Fibroblast of lung (primary cell): ENCODE measurements at regions not wholly inside any gene's neighbourhood (a gene's known extent, or its start where the extent isn't known, plus 50 kb on each side); places are given as distances from the start of the nearest gene placed in this dataset.

Source experiments
- DNase-seq, 2 donors: peaks; one replicate each; pipeline versions ENCODE4 v3.0.0 to v3.0.0-alpha.2; 2010; ENCODE audit warnings: low read depth in 2 of 2
- H2AFZ ChIP-seq: 2 replicates; pipeline ENCODE4 v1.5.1; 2012; ENCODE audit warnings: low read length, control low read depth, inconsistent platforms
- H3K27ac ChIP-seq: 2 replicates; pipeline ENCODE4 v1.5.1; 2011; ENCODE audit warnings: low read length, control low read depth; ENCODE audit not compliant: insufficient read depth
- H3K27me3 ChIP-seq: 2 replicates; pipeline ENCODE4 v1.5.1; 2011; ENCODE audit warnings: mild to moderate bottlenecking, low read length; ENCODE audit not compliant: control insufficient read depth, insufficient read depth
- H3K36me3 ChIP-seq: 2 replicates; pipeline ENCODE4 v1.5.1; 2011; ENCODE audit warnings: low read length; ENCODE audit not compliant: control insufficient read depth, insufficient read depth
- H3K4me1 ChIP-seq: 2 replicates; pipeline ENCODE4 v1.5.1; 2011; ENCODE audit warnings: low read length; ENCODE audit not compliant: control insufficient read depth, insufficient read depth; ENCODE audit errors: extremely low read depth
- H3K4me2 ChIP-seq: 2 replicates; pipeline ENCODE4 v1.5.1; 2011; ENCODE audit warnings: low read length, control low read depth; ENCODE audit not compliant: insufficient read depth; ENCODE audit errors: extremely low read depth
- H3K4me3 ChIP-seq, 4 experiments: fragments of 200-600 bp in 1 of 4; sonication (generic) in 1 of 4; replicated peaks in 1 of 4; 2 replicates each; pipeline ENCODE4 v1.5.1; 2011 to 2016; ENCODE audit warnings: low read length in 4 of 4, low read depth in 3 of 4, mild to moderate bottlenecking in 3 of 4, control low read depth in 2 of 4, inconsistent platforms in 1 of 4, mixed read lengths in 1 of 4; ENCODE audit not compliant: insufficient read depth in 1 of 4; ENCODE audit errors: control extremely low read depth in 1 of 4
- H3K79me2 ChIP-seq: 2 replicates; pipeline ENCODE4 v1.5.1; 2012; ENCODE audit warnings: mild to moderate bottlenecking, low read length, inconsistent platforms; ENCODE audit not compliant: control insufficient read depth, insufficient read depth
- H3K9ac ChIP-seq: 2 replicates; pipeline ENCODE4 v1.5.1; 2011; ENCODE audit warnings: mild to moderate bottlenecking, low read length, control low read depth; ENCODE audit not compliant: insufficient read depth
- H3K9me3 ChIP-seq: 2 replicates; pipeline ENCODE4 v1.5.1; 2012; ENCODE audit warnings: low read depth, low read length; ENCODE audit not compliant: control insufficient read depth, insufficient read depth
- H4K20me1 ChIP-seq: 2 replicates; pipeline ENCODE4 v1.5.1; 2011; ENCODE audit warnings: low read length; ENCODE audit not compliant: control insufficient read depth, insufficient read depth; ENCODE audit errors: extremely low read depth
- EZH2 ChIP-seq: IDR thresholded peaks from 2 replicates; pipeline ENCODE4 v1.5.1; 2012; ENCODE audit warnings: low read length, control low read depth, mild to moderate bottlenecking; ENCODE audit errors: missing control alignments
- TF ChIP-seq, protein P1 (sequence below), 2 donors: IDR thresholded peaks in 1 of 2; conservative IDR thresholded peaks in 1 of 2; 1 replicate in 1 of 2; 2 replicates in 1 of 2; pipeline ENCODE4 v1.5.1; 2011 to 2012; ENCODE audit warnings: low read length in 2 of 2, control low read depth in 1 of 2, inconsistent platforms in 1 of 2, low read depth in 1 of 2, mild to moderate bottlenecking in 1 of 2

DNA sequence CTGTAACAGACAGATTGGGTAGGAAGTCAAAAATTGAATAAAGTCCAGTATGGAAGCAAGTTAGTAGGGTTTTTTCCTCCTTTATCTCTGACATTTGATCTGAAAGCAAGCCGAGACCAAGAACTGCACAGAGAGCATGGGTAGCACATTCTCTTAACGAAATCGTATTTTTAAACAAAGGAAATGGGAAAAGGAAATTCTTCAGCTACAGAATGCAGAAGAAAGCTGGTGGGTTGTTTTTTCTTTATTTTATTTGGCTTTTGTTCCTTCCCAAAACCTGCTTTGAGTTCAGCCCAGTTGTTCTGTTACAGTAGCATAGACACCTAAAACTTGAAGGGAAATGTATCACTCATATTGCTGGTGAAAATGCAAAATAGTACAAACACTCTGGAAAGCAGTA is 397.0 kb downstream of the GBE1 start:
- TF ChIP-seq, protein P1, sequence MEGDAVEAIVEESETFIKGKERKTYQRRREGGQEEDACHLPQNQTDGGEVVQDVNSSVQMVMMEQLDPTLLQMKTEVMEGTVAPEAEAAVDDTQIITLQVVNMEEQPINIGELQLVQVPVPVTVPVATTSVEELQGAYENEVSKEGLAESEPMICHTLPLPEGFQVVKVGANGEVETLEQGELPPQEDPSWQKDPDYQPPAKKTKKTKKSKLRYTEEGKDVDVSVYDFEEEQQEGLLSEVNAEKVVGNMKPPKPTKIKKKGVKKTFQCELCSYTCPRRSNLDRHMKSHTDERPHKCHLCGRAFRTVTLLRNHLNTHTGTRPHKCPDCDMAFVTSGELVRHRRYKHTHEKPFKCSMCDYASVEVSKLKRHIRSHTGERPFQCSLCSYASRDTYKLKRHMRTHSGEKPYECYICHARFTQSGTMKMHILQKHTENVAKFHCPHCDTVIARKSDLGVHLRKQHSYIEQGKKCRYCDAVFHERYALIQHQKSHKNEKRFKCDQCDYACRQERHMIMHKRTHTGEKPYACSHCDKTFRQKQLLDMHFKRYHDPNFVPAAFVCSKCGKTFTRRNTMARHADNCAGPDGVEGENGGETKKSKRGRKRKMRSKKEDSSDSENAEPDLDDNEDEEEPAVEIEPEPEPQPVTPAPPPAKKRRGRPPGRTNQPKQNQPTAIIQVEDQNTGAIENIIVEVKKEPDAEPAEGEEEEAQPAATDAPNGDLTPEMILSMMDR (conservative IDR thresholded peaks at IDR 0.05 in 1 of 2, IDR thresholded peaks at IDR 0.05 in 1 of 2; ENCODE audit: low read depth in 1 of 2, low read length in 2 of 2), result no peak
- no peak for TF ChIP-seq EZH2
- Histone ChIP-seq H3K4me3 (no peak overlapping the region), H3K9ac (no peak overlapping the region), H3K27ac (no peak overlapping the region), H3K9me3 (no peaks in the 10 kb centered on the region), H2AFZ (no peak overlapping the region), H3K4me2 (no peak overlapping the region), H3K36me3 (no peaks in the 10 kb centered on the region), H3K27me3 (no peaks in the 10 kb centered on the region), H4K20me1 (no peaks in the 10 kb centered on the region), H3K79me2 (no peaks in the 10 kb centered on the region), H3K4me1 (no peaks in the 10 kb centered on the region)
- DNase-seq, result no peak

DNA sequence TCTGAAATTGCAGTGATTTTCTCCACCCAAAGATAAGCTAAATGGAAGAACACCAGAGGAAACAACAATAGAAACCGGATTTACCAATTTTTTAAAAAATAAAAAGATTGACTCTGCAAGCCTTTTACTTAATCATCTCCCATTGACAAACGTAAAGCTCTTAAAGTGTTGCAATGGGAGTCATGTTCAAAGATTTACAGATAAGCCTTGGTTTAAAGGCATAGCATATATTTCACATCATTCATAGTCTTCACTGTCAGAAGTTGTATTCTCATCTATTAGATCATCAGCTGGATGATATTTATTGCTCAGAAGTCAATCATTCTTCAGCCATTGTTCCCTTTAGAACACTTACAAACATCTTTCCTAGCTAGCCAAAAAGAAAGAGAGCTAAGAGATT is 397.6 kb downstream of the GBE1 start:
- Histone ChIP-seq H3K9ac (no peak overlapping the region), H3K27ac (no peak overlapping the region), H3K4me1 (no peaks in the 10 kb centered on the region), H3K9me3 (no peaks in the 10 kb centered on the region), H3K27me3 (no peaks in the 10 kb centered on the region), H3K79me2 (no peaks in the 10 kb centered on the region), H4K20me1 (no peaks in the 10 kb centered on the region), H2AFZ (no peak overlapping the region), H3K4me3 (no peak overlapping the region), H3K4me2 (no peak overlapping the region), H3K36me3 (no peaks in the 10 kb centered on the region)
- TF ChIP-seq EZH2, result no peak
- TF ChIP-seq, protein P1 (conservative IDR thresholded peaks at IDR 0.05 in 1 of 2, IDR thresholded peaks at IDR 0.05 in 1 of 2; ENCODE audit: low read depth in 1 of 2, low read length in 2 of 2), result no peak
- DNase-seq, result no peak

DNA sequence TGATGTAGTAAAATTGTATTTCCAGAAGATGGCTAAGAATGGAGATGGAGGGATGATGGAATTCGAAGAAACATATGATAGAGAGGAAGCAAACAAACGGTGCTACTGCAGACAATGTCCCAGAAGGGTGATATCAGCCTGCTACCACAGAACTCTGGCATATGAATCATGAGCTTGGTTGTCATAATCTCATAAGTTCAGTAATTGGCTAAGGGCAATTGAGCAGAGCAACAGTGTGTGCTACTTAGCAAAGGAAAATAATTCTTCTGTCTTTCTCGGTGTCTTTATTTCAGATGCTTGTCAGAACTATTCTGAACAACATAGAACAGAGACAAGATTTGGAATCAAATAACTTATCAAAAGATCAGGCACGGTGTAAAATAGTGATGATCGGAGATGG is 407.3 kb downstream of the GBE1 start:
- H3K4me2 ChIP-seq, result no peak overlapping the region
- DNase-seq, result peak in 1 of 2 donors; percentile 3
- no peaks in the 10 kb centered on the region for H4K20me1 ChIP-seq
- H3K4me3 ChIP-seq, result no peak overlapping the region
- no peaks in the 10 kb centered on the region for H3K27me3 ChIP-seq
- no peaks in the 10 kb centered on the region for H3K79me2 ChIP-seq
- no peaks in the 10 kb centered on the region for H3K4me1 ChIP-seq
- no peak for TF ChIP-seq EZH2
- TF ChIP-seq, protein P1 (conservative IDR thresholded peaks at IDR 0.05 in 1 of 2, IDR thresholded peaks at IDR 0.05 in 1 of 2; ENCODE audit: low read depth in 1 of 2, low read length in 2 of 2), result no peak
- H2AFZ ChIP-seq, result no peak overlapping the region
- H3K9me3 ChIP-seq, result no peaks in the 10 kb centered on the region
- H3K27ac ChIP-seq, result no peak overlapping the region
- no peak overlapping the region for H3K9ac ChIP-seq
- no peaks in the 10 kb centered on the region for H3K36me3 ChIP-seq
